SK-N-MC (cell line): ENCODE measurements at regions not wholly inside any gene's neighbourhood (a gene's known extent, or its start where the extent isn't known, plus 50 kb on each side); places are given as distances from the start of the nearest gene placed in this dataset.

ENCODE experiments used
- EZH2 ChIP-seq: fragments of 200-600 bp; sonication (generic); IDR thresholded peaks from one replicate; pipeline ENCODE4 v1.6.1; 2017; ENCODE audit warnings: antibody characterized with exemption
- FOXP2 ChIP-seq: optimal IDR thresholded peaks from 2 replicates; pipeline ENCODE3; 2011; ENCODE audit warnings: mild to moderate bottlenecking, moderate library complexity; ENCODE audit not compliant: insufficient read depth; ENCODE audit errors: extremely low read length, control extremely low read depth

DNA sequence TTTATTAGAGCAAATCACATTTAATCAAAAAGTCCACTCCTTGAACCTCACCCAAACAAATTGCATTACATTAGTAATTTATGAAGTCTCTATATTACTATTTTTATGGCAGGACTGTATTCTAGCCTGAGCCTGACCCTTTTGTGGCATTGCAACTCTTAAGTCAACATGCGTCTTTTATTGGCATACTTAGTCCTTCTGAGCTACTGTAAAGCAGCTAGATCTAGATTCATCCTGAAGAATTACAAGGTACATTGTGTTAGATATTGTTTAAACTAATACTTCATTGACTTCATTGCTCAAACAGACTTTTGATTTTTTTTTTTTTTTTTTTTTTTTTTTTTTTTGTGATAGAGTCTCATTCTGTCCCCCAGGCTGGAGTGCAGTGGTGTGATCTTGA, 1842.5 kb upstream of the CDH9 start:
- TF ChIP-seq EZH2 (no peak), FOXP2 (no peak)
